ENCODE measurements at regions not wholly inside any gene's neighbourhood (a gene's known extent, or its start where the extent isn't known, plus 50 kb on each side); places are given as distances from the start of the nearest gene placed in this dataset.

DNA sequence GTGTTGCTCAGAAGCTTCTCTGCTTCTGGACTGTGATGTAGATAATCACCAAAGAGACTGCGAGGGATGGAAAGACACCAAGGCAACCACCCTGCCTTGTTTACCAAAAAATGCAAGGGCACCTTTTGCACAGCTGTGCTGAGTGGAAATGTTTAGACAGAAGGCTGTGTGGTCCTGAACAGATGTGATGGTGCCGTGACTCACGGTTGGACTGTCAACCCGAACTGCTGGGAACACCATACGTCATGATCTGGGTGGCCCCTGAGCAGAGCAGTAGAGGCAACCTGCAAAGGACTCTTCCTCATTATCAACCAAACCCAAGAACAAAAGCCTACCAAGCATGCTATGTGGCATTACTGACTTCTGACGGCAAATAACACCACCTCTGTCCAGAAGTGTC, 61.3 kb upstream of the LPP start:
- Histone ChIP-seq H3K4me1 (ENCODE audit: low read depth) (peaks cover 10% of the 10 kb centered on the region), H3K27ac (no peak overlapping the region), H3K9me3 (ENCODE audit: low read depth) (no peaks in the 10 kb centered on the region), H3K4me3 (no peak overlapping the region), H3K27me3 (peaks cover 67% of the 10 kb centered on the region), H3K36me3 (no peaks in the 10 kb centered on the region)
- no peak for DNase-seq (ENCODE audit: low read depth in 1 of 2, low spot score in 1 of 2)
- TF ChIP-seq, protein P1, sequence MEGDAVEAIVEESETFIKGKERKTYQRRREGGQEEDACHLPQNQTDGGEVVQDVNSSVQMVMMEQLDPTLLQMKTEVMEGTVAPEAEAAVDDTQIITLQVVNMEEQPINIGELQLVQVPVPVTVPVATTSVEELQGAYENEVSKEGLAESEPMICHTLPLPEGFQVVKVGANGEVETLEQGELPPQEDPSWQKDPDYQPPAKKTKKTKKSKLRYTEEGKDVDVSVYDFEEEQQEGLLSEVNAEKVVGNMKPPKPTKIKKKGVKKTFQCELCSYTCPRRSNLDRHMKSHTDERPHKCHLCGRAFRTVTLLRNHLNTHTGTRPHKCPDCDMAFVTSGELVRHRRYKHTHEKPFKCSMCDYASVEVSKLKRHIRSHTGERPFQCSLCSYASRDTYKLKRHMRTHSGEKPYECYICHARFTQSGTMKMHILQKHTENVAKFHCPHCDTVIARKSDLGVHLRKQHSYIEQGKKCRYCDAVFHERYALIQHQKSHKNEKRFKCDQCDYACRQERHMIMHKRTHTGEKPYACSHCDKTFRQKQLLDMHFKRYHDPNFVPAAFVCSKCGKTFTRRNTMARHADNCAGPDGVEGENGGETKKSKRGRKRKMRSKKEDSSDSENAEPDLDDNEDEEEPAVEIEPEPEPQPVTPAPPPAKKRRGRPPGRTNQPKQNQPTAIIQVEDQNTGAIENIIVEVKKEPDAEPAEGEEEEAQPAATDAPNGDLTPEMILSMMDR (IDR thresholded peaks at IDR 0.05; ENCODE audit: low read depth, low read length) = no peak

DNA sequence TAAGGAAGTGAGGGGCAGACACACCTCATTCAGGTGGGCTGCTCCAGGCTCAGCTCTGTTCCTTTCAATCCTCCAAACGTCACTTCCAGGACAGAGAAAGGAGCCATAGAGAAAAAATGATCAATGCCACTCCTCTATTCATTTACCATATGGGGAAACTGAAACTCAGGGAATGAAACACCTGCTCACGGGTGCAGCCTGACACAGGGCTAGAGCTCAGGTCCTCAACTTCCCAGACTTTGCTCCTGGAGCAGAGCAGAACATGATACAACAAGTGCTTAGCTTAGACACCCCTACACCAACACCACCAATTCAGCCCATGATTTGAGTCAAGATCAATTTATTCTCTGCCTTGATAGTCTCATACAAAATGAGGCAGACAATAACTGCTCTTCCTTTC, 58.5 kb upstream of the LPP start:
- no peaks in the 10 kb centered on the region for H3K9me3 ChIP-seq (ENCODE audit: low read depth)
- DNase-seq (ENCODE audit: low read depth in 1 of 2, low spot score in 1 of 2) = no peak
- no peak overlapping the region for H3K27ac ChIP-seq
- H3K4me3 ChIP-seq = no peak overlapping the region
- H3K27me3 ChIP-seq = peaks cover 67% of the 10 kb centered on the region
- H3K36me3 ChIP-seq = no peaks in the 10 kb centered on the region
- no peaks in the 10 kb centered on the region for H3K4me1 ChIP-seq (ENCODE audit: low read depth)
- TF ChIP-seq, protein P1 (IDR thresholded peaks at IDR 0.05; ENCODE audit: low read depth, low read length) = no peak

DNA sequence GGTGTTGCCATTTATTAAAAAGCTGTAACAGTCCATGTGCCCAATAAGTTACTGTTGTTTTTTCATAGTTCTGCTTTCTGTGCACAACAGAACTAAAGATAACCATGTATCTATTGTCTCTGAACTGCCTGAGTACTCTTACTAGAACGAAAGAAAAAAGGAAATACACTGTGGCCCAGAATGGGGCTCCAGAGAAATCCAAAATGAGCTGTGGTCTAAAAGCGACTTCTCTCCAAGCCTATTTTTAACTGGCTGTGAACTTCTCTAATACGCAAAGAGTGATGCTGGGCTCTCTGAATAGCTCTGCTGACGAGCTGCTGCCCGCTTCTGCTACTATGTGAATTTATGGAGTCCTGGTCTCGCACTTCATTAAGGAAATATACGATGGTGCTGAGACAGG, 56.2 kb upstream of the LPP start:
- H3K27me3 ChIP-seq = peaks cover 44% of the 10 kb centered on the region
- no peaks in the 10 kb centered on the region for H3K36me3 ChIP-seq
- no peak overlapping the region for H3K4me3 ChIP-seq
- H3K4me1 ChIP-seq (ENCODE audit: low read depth) = no peaks in the 10 kb centered on the region
- TF ChIP-seq, protein P1 (IDR thresholded peaks at IDR 0.05; ENCODE audit: low read depth, low read length) = no peak
- H3K9me3 ChIP-seq (ENCODE audit: low read depth) = no peaks in the 10 kb centered on the region
- H3K27ac ChIP-seq = no peak overlapping the region
- no peak for DNase-seq (ENCODE audit: low read depth in 1 of 2, low spot score in 1 of 2)

DNA sequence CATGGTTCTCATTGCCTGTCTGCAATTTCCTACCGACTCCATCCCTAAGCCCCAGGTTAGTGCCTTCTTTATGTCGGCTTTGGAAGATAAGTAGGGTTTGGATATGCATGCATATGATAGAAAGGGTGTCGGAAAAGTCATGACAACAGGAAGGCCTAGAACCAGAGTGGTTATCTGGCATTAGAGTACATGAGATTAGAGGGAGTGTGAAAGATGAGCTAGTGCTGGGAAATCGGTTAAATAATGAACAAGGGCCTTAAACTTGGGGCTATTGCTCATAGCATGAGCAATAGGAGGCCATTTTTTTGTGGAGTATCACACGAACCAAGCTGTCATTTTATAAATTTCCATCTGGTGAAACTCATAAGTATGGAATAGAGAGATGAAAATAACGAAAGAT, 54.0 kb upstream of the LPP start:
- Histone ChIP-seq H3K9me3 (ENCODE audit: low read depth) (no peaks in the 10 kb centered on the region), H3K27me3 (peaks cover 34% of the 10 kb centered on the region), H3K27ac (no peak overlapping the region), H3K4me1 (ENCODE audit: low read depth) (no peaks in the 10 kb centered on the region), H3K36me3 (no peaks in the 10 kb centered on the region), H3K4me3 (no peak overlapping the region)
- TF ChIP-seq, protein P1 (IDR thresholded peaks at IDR 0.05; ENCODE audit: low read depth, low read length) = no peak
- no peak for DNase-seq (ENCODE audit: low read depth in 1 of 2, low spot score in 1 of 2)

DNA sequence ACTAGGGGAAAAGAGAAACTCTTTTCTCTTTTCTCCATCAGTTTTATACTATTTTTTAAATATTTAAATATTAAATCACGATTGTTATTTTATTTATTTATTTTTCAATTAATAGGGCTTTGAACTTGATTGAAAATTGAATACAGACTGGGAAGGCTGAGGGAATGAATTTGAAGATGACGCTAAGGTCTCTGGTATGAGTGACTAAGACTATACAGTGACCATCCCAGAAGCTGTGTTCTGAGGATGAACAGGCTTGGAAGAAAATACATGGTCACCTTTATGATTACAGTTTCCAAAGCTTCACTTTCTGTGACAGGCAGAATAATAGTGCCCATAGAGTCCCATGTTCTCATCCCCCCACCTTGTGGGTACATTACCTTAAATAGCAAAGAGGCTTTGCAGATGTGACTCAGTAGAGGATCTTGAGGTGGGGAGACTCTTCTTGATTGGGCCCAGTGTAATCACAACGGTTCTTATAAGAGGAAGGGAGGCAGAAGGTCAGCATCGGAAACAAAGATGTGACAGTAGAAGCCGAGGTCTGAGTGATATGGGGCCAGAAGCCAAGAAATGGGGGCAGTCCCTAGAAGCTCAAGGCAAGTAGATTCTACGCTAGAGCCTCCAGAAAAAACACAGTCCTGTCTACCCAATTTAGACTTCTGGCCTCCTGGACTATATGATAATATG, 51.0 kb upstream of the LPP start:
- H3K27me3 ChIP-seq = peaks cover 19% of the 10 kb centered on the region
- H3K27ac ChIP-seq = no peak overlapping the region
- no peak for DNase-seq (ENCODE audit: low read depth in 1 of 2, low spot score in 1 of 2)
- H3K36me3 ChIP-seq = no peaks in the 10 kb centered on the region
- no peak overlapping the region for H3K4me3 ChIP-seq
- H3K9me3 ChIP-seq (ENCODE audit: low read depth) = no peaks in the 10 kb centered on the region
- TF ChIP-seq, protein P1 (IDR thresholded peaks at IDR 0.05; ENCODE audit: low read depth, low read length) = no peak
- no peaks in the 10 kb centered on the region for H3K4me1 ChIP-seq (ENCODE audit: low read depth)

Measured in cardiac muscle cell (in vitro differentiated cells and primary cell).